GM12878 (cell line): ENCODE measurements at regions not wholly inside any gene's neighbourhood (a gene's known extent, or its start where the extent isn't known, plus 50 kb on each side); places are given as distances from the start of the nearest gene placed in this dataset.

Experiments
- ATAC-seq: fragments of 200-7000 bp; cut with Tn5 transposase; 3 replicates; pipeline ENCODE4 v1.9.1; 2020; ENCODE audit warnings: mild to moderate bottlenecking, moderate library complexity
- BruUV-seq: library from RNA; stranded (reverse); fragments of 400-500 nt; replicated peaks from 2 replicates; lab custom pipeline; 2021; lab: Mats Ljungman, UMichigan
- CTCF ChIA-PET: fragments of 300-600 bp; sonication (Branson Sonifier 250); formaldehyde crosslinking; extraction: SDS; loops from one replicate; lab custom pipeline; 2021; ENCODE audit warnings: inconsistent platforms; lab: Yijun Ruan, JAX
- POLR2A ChIA-PET: fragments of 350-600 bp; formaldehyde crosslinking; extraction: SDS; loops from one replicate; lab custom pipeline; 2021; ENCODE audit warnings: inconsistent platforms; lab: Charles Lee
- RAD21 ChIA-PET: fragments of 300-600 bp; sonication (Branson Sonifier 250); formaldehyde crosslinking; loops from one replicate; lab custom pipeline; 2023; ENCODE audit warnings: antibody characterized with exemption; ENCODE audit not compliant: unreplicated experiment; lab: Charles Lee
- SMC1A ChIA-PET: fragments of 300-600 bp; sonication (Branson Sonifier 250); formaldehyde crosslinking; loops from one replicate; lab custom pipeline; 2023; ENCODE audit not compliant: unreplicated experiment, uncharacterized antibody; lab: Charles Lee
- DNase-seq: peaks from one replicate; pipeline ENCODE4 v3.0.0-alpha.2; 2011; ENCODE audit warnings: low read depth, low spot score
- FAIRE-seq: peaks from 3 replicates; lab custom pipeline; 2011; peaks lifted over from hg19 to GRCh38; lab: Jason Lieb, UNC
- H2AFZ ChIP-seq: 2 replicates; pipeline ENCODE4 v1.6.0; 2011; ENCODE audit warnings: low read depth, low read length, control low read depth; ENCODE audit not compliant: control insufficient read depth
- H3K27ac ChIP-seq: 2 replicates; pipeline ENCODE4 v1.5.1; 2011; ENCODE audit warnings: control low read depth; ENCODE audit not compliant: control insufficient read depth, insufficient read depth
- H3K27me3 ChIP-seq, 2 experiments: replicated peaks in 1 of 2; 2 replicates each; pipeline versions ENCODE4 v1.6.0 to v1.6.1; 2011; ENCODE audit warnings: low read length in 1 of 2; ENCODE audit not compliant: control insufficient read depth in 2 of 2, insufficient read depth in 2 of 2
- H3K36me3 ChIP-seq, 2 experiments: 2 replicates each; pipeline ENCODE4 v1.5.1; 2011; ENCODE audit warnings: low read length in 1 of 2; ENCODE audit not compliant: control insufficient read depth in 2 of 2, insufficient read depth in 2 of 2
- H3K4me1 ChIP-seq: 2 replicates; pipeline ENCODE4 v1.6.1; 2011; ENCODE audit warnings: mild to moderate bottlenecking, low read length, moderate library complexity, mixed read lengths; ENCODE audit not compliant: control insufficient read depth, insufficient read depth
- H3K4me2 ChIP-seq: 2 replicates; pipeline ENCODE4 v1.6.0; 2011; ENCODE audit warnings: control low read depth; ENCODE audit not compliant: control insufficient read depth, insufficient read depth
- H3K4me3 ChIP-seq: fragments of 200-600 bp; sonication (generic); 2 replicates; pipeline ENCODE4 v1.5.1; 2016
- H3K79me2 ChIP-seq: 2 replicates; pipeline ENCODE4 v1.6.0; 2011; ENCODE audit warnings: low read length; ENCODE audit not compliant: control insufficient read depth, insufficient read depth
- H3K9ac ChIP-seq: 2 replicates; pipeline ENCODE4 v1.8.0; 2011; ENCODE audit warnings: low read length, control low read depth, mixed read lengths; ENCODE audit not compliant: control insufficient read depth, insufficient read depth
- H3K9me3 ChIP-seq: replicated peaks from 3 replicates; pipeline ENCODE4 v1.5.1; 2011; ENCODE audit warnings: mild to moderate bottlenecking, low read length; ENCODE audit not compliant: control insufficient read depth, insufficient read depth
- H4K20me1 ChIP-seq: 2 replicates; pipeline ENCODE4 v1.6.0; 2011; ENCODE audit not compliant: control insufficient read depth, insufficient read depth
- ATF2 ChIP-seq: IDR thresholded peaks from 2 replicates; pipeline ENCODE4 v1.6.1; 2012; ENCODE audit warnings: low read length, inconsistent platforms
- BCL11A ChIP-seq: IDR thresholded peaks from 2 replicates; pipeline ENCODE4 v1.6.1; 2011; ENCODE audit warnings: low read depth, low read length
- BHLHE40 ChIP-seq, 2 experiments: fragments of 450-650 bp in 1 of 2; IDR thresholded peaks; 2 replicates each; pipeline ENCODE4 v1.6.1; 2011 to 2017; ENCODE audit warnings: low read depth in 2 of 2, borderline replicate concordance in 1 of 2, improper control_type of control experiment in 1 of 2, low read length in 1 of 2, mild to moderate bottlenecking in 1 of 2
- CTCF ChIP-seq, 3 experiments: IDR thresholded peaks in 2 of 3; conservative IDR thresholded peaks in 1 of 3; 2 replicates each; pipeline ENCODE4 v1.5.1; 2011; ENCODE audit warnings: low read depth in 3 of 3, low read length in 3 of 3, mild to moderate bottlenecking in 3 of 3, control low read depth in 2 of 3, moderate library complexity in 2 of 3, inconsistent platforms in 1 of 3, mixed read lengths in 1 of 3; ENCODE audit not compliant: control insufficient read depth in 2 of 3, insufficient read depth in 1 of 3; ENCODE audit errors: extremely low read depth in 1 of 3
- EED ChIP-seq: sonication (generic); IDR thresholded peaks from 2 replicates; pipeline ENCODE4 v1.6.1; 2016; ENCODE audit warnings: antibody characterized with exemption, low read depth
- ESRRA ChIP-seq: IDR thresholded peaks from 2 replicates; pipeline ENCODE4 v1.6.1; 2012; ENCODE audit warnings: mild to moderate bottlenecking, low read length, improper control_type of control experiment
- FOXM1 ChIP-seq: IDR thresholded peaks from 2 replicates; pipeline ENCODE4 v1.6.1; 2012; ENCODE audit warnings: low read depth, mild to moderate bottlenecking, inconsistent platforms, low read length, moderate library complexity
- IKZF1 ChIP-seq: fragments of 450-650 bp; conservative IDR thresholded peaks from 2 replicates; pipeline ENCODE4 v1.6.1; 2017; ENCODE audit warnings: antibody characterized with exemption, mild to moderate bottlenecking
- IKZF2 ChIP-seq, 2 experiments: fragments of 450-650 bp; IDR thresholded peaks; 2 replicates each; pipeline ENCODE4 v1.6.1; 2017; ENCODE audit warnings: mild to moderate bottlenecking in 2 of 2, moderate library complexity in 2 of 2
- IRF4 ChIP-seq: IDR thresholded peaks from 2 replicates; pipeline ENCODE4 v1.6.1; 2011; ENCODE audit warnings: low read depth, low read length
- JUNB ChIP-seq: IDR thresholded peaks from 2 replicates; pipeline ENCODE4 v1.6.1; 2016; ENCODE audit warnings: antibody characterized with exemption, mild to moderate bottlenecking
- KAT2A ChIP-seq: conservative IDR thresholded peaks from 2 replicates; pipeline ENCODE4 v1.6.1; 2011; ENCODE audit warnings: low read depth, low read length; ENCODE audit not compliant: control insufficient read depth
- MTA2 ChIP-seq: fragments of 450-650 bp; IDR thresholded peaks from 2 replicates; pipeline ENCODE4 v1.6.1; 2016; ENCODE audit warnings: low read depth, mild to moderate bottlenecking, moderate library complexity
- NFIC ChIP-seq: IDR thresholded peaks from 2 replicates; pipeline ENCODE4 v1.6.1; 2012; ENCODE audit warnings: low read depth, mild to moderate bottlenecking, inconsistent platforms, low read length, moderate library complexity
- POU2F2 ChIP-seq: IDR thresholded peaks from 3 replicates; pipeline ENCODE4 v1.6.1; 2011; ENCODE audit warnings: low read depth, mild to moderate bottlenecking, low read length, borderline replicate concordance
- RUNX3 ChIP-seq: IDR thresholded peaks from 2 replicates; pipeline ENCODE4 v1.6.1; 2012; ENCODE audit warnings: low read length, inconsistent platforms
- SMC3 ChIP-seq: IDR thresholded peaks from 2 replicates; pipeline ENCODE4 v1.6.1; 2011; ENCODE audit warnings: low read length, improper control_type of control experiment, borderline replicate concordance
- STAT3 ChIP-seq: IDR thresholded peaks from 2 replicates; pipeline ENCODE4 v1.6.1; 2011; ENCODE audit warnings: low read depth, low read length, improper control_type of control experiment
- WRNIP1 ChIP-seq: IDR thresholded peaks from 2 replicates; pipeline ENCODE4 v1.6.1; 2011; ENCODE audit warnings: low read depth, low read length, improper control_type of control experiment, borderline replicate concordance
- ZNF207 ChIP-seq: fragments of 450-650 bp; IDR thresholded peaks from 2 replicates; pipeline ENCODE4 v1.6.1; 2014; ENCODE audit warnings: antibody characterized with exemption, mild to moderate bottlenecking, borderline replicate concordance
- WGBS: methylation state at CpG from one replicate; pipeline ENCODE4 v1.1.6; 2016; ENCODE audit warnings: low lambda C conversion rate; ENCODE audit not compliant: insufficient replicate concordance, insufficient coverage; ENCODE audit errors: missing lambda C conversion rate; 5-methylcytosine and 5-hydroxymethylcytosine counted together
- in situ Hi-C: fragments of 300-500 bp; cut with MboI; formaldehyde crosslinking; loops from 9 replicates; pipeline ENCODE4 v1.14.3; 2018; ENCODE audit warnings: mixed read lengths
- intact Hi-C: fragments of 100-400 bp; cut with micrococcal nuclease; formaldehyde crosslinking; loops from one replicate; pipeline ENCODE4 v1.14.2; 2022; ENCODE audit not compliant: unreplicated experiment

- intact Hi-C loops (no loop called here), in situ Hi-C loops (no loop called here)
- no TSS peak for BruUV-seq
- Histone ChIP-seq H3K27ac (no peak overlapping the region), H3K9me3 (no peaks in the 10 kb centered on the region; the same call in 2 of the 3 replicates), H2AFZ (no peak overlapping the region), H3K4me2 (no peak overlapping the region; the same call in 1 of the 2 replicates), H3K79me2 (no peaks in the 10 kb centered on the region), H3K4me1 (no peaks in the 10 kb centered on the region), H4K20me1 (no peaks in the 10 kb centered on the region), H3K27me3 (no peaks in the 10 kb centered on the region), H3K9ac (no peak overlapping the region), H3K4me3 (no peak overlapping the region), H3K36me3 (no peaks in the 10 kb centered on the region)
- ChIA-PET SMC1A (no interaction called here), RAD21 (no interaction called here), CTCF (no interaction called here), POLR2A (no interaction called here)
- ATAC-seq (peak; percentile 62), FAIRE-seq (no peak), DNase-seq (no peak)
- 0 out of 2 replicates have a peak, but pooled peaks have one; percentile 29 for TF ChIP-seq IKZF1
- peak in 2 of 3 experiments; percentile 9 to 19; a peak in 1 of 6 replicates for TF ChIP-seq CTCF (IDR thresholded peaks at IDR 0.05 in 2 of 3, conservative IDR thresholded peaks at IDR 0.05 in 1 of 3; ENCODE audit: control insufficient read depth in 2 of 3, extremely low read depth in 1 of 3, insufficient read depth in 1 of 3, low read depth in 3 of 3, low read length in 3 of 3)
- no peak for TF ChIP-seq POU2F2
- TF ChIP-seq BCL11A = peak; percentile 55; the same call in 1 of the 2 replicates
- no peak for TF ChIP-seq WRNIP1
- TF ChIP-seq RUNX3 = peak; percentile 86
- TF ChIP-seq STAT3 = no peak
- TF ChIP-seq KAT2A = no peak
- TF ChIP-seq ESRRA = no peak
- no peak for TF ChIP-seq ZNF207
- peak; percentile 57 for TF ChIP-seq JUNB
- 0 out of 2 replicates have a peak, but pooled peaks have one; percentile 38 for TF ChIP-seq NFIC
- peak; percentile 51; the same call in 1 of the 2 replicates for TF ChIP-seq ATF2
- peak; percentile 26; the same call in 1 of the 2 replicates for TF ChIP-seq MTA2
- TF ChIP-seq FOXM1 = 0 out of 2 replicates have a peak, but pooled peaks have one; percentile 24
- TF ChIP-seq IKZF2 (IDR thresholded peaks at IDR 0.05) = peak; percentile 14 to 56; a peak in 2 of 4 replicates
- peak; percentile 55; the same call in 1 of the 2 replicates for TF ChIP-seq IRF4
- TF ChIP-seq SMC3 = no peak
- TF ChIP-seq EED = peak; percentile 51
- TF ChIP-seq BHLHE40 (IDR thresholded peaks at IDR 0.05; ENCODE audit: borderline replicate concordance in 1 of 2, low read depth in 2 of 2, low read length in 1 of 2) = peak in 1 of 2 experiments; percentile 37; a peak in 1 of 4 replicates
- WGBS = 23% methylated on average over 6 of the region's 6 CpGs
These were observed 522.3 kb downstream of the SOX11 start for GRCh38 chr2:6214471-6214870.
